ENCODE measurements at regions not wholly inside any gene's neighbourhood (a gene's known extent, or its start where the extent isn't known, plus 50 kb on each side); places are given as distances from the start of the nearest gene placed in this dataset.

DNA sequence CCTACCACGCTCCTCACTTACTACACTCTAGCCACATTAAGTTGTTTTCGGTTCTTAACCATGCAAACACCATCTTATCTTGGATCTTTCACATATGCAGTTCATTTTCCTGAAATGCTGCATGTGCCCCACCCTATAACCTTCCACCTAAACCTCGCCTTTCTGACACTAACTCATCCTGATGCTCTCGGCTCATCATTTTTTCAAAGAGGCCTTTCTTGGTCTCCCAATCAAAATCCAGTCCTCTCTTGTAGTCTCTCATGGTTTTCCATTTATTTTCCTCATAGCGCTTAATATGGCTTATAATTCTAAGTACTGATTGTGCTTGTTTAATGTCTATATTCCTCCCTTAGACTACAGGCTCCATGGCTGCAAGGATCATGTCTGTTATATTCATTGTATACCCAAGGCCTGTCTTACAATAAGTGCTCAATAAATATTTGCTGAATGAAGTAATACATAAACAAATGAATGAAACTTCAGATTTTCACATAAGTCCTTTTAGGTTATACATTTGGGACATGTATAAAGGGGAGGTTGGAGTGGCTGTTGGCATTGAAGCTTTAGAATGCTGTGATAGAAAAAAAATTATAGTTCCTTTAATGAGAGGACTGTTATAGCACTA lies 79.2 kb upstream of the CDC42BPA start:
- Histone ChIP-seq H4K20me1 (ENCODE audit: insufficient read depth, low read length) (no peaks in the 10 kb centered on the region), H3F3A (ENCODE audit: insufficient read depth, low read length) (no peaks in the 10 kb centered on the region), H3K9me2 (ENCODE audit: low read depth, low read length) (no peaks in the 10 kb centered on the region), H3K27me3 (ENCODE audit: insufficient read depth, low read length) (no peaks in the 10 kb centered on the region), H3K79me2 (ENCODE audit: insufficient read depth, low read length) (no peaks in the 10 kb centered on the region), H3K36me3 (ENCODE audit: insufficient read depth, low read length) (no peaks in the 10 kb centered on the region), H3K4me1 (ENCODE audit: insufficient read depth, low read length, severe bottlenecking) (no peaks in the 10 kb centered on the region), H3K4me3 (ENCODE audit: low read depth, low read length, poor library complexity, severe bottlenecking) (no peak overlapping the region), H3K4me2 (ENCODE audit: low read length) (no peak overlapping the region), H3K9me3 (ENCODE audit: low read length) (no peaks in the 10 kb centered on the region), H2AFZ (ENCODE audit: low read length) (no peak overlapping the region), H3K27ac (ENCODE audit: low read depth, low read length, poor library complexity, severe bottlenecking) (no peak overlapping the region), H3K9ac (ENCODE audit: low read length) (no peak overlapping the region)
- TF ChIP-seq EZH2 (IDR thresholded peaks at IDR 0.05; ENCODE audit: borderline replicate concordance, low read length) (no peak), CTCF (IDR thresholded peaks at IDR 0.05; ENCODE audit: low read length) (no peak)

GRCh38 chr1:227396539-227397353 lies 78.5 kb upstream of the CDC42BPA start:
- Histone ChIP-seq H3F3A (ENCODE audit: insufficient read depth, low read length) (no peaks in the 10 kb centered on the region), H3K36me3 (ENCODE audit: insufficient read depth, low read length) (no peaks in the 10 kb centered on the region), H3K9me2 (ENCODE audit: low read depth, low read length) (no peaks in the 10 kb centered on the region), H2AFZ (ENCODE audit: low read length) (no peak overlapping the region), H4K20me1 (ENCODE audit: insufficient read depth, low read length) (no peaks in the 10 kb centered on the region), H3K79me2 (ENCODE audit: insufficient read depth, low read length) (no peaks in the 10 kb centered on the region), H3K27ac (ENCODE audit: low read depth, low read length, poor library complexity, severe bottlenecking) (no peak overlapping the region), H3K9ac (ENCODE audit: low read length) (no peak overlapping the region), H3K9me3 (ENCODE audit: low read length) (no peaks in the 10 kb centered on the region), H3K27me3 (ENCODE audit: insufficient read depth, low read length) (no peaks in the 10 kb centered on the region), H3K4me3 (ENCODE audit: low read depth, low read length, poor library complexity, severe bottlenecking) (no peak overlapping the region), H3K4me1 (ENCODE audit: insufficient read depth, low read length, severe bottlenecking) (no peaks in the 10 kb centered on the region), H3K4me2 (ENCODE audit: low read length) (no peak overlapping the region)
- TF ChIP-seq EZH2 (IDR thresholded peaks at IDR 0.05; ENCODE audit: borderline replicate concordance, low read length) (no peak), CTCF (IDR thresholded peaks at IDR 0.05; ENCODE audit: low read length) (no peak)

DNA sequence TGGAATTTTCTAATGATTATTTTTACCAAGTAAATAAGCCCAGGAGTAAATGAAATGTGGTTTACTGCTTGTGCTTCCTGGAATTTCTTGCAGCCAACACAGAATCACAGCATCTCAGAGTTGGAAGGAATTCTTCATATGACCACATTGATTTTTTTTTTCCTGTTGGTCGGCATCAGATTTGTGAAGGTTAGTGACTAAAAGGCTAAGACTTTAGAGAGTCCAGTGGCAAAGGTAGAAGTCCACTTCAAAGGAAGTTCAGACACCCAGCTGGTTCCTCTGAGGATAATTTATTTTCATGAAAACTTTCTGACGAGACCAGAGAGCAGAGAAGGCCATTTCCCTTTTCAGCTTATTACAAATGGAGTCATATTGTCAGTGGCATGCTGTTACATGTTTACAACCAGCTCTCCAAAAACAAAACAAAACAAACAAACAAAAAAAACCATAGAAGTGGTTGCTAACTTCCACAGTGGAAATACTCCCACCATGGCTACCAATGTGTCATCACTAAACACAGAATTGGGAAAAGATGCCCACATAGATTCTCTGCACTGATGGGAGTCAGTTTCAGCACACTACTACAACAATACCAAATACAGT lies 77.2 kb upstream of the CDC42BPA start:
- Histone ChIP-seq H3K9ac (ENCODE audit: low read length) (no peak overlapping the region), H3K9me2 (ENCODE audit: low read depth, low read length) (no peaks in the 10 kb centered on the region), H2AFZ (ENCODE audit: low read length) (no peak overlapping the region)

More for the DNA sequence above, 77.2 kb upstream of the CDC42BPA start:
- no peak overlapping the region for H3K4me2 ChIP-seq (ENCODE audit: low read length)
- no peaks in the 10 kb centered on the region for H3K9me3 ChIP-seq (ENCODE audit: low read length)
- no peaks in the 10 kb centered on the region for H3K79me2 ChIP-seq (ENCODE audit: insufficient read depth, low read length)
- TF ChIP-seq CTCF (IDR thresholded peaks at IDR 0.05; ENCODE audit: low read length), result no peak
- TF ChIP-seq EZH2 (IDR thresholded peaks at IDR 0.05; ENCODE audit: borderline replicate concordance, low read length), result no peak
- H3K4me1 ChIP-seq (ENCODE audit: insufficient read depth, low read length, severe bottlenecking), result no peaks in the 10 kb centered on the region
- no peaks in the 10 kb centered on the region for H4K20me1 ChIP-seq (ENCODE audit: insufficient read depth, low read length)
- no peaks in the 10 kb centered on the region for H3K27me3 ChIP-seq (ENCODE audit: insufficient read depth, low read length)
- no peaks in the 10 kb centered on the region for H3F3A ChIP-seq (ENCODE audit: insufficient read depth, low read length)
- no peaks in the 10 kb centered on the region for H3K36me3 ChIP-seq (ENCODE audit: insufficient read depth, low read length)
- H3K4me3 ChIP-seq (ENCODE audit: low read depth, low read length, poor library complexity, severe bottlenecking), result no peak overlapping the region
- no peak overlapping the region for H3K27ac ChIP-seq (ENCODE audit: low read depth, low read length, poor library complexity, severe bottlenecking)
